ENCODE measurements at regions not wholly inside any gene's neighbourhood (a gene's known extent, or its start where the extent isn't known, plus 50 kb on each side); places are given as distances from the start of the nearest gene placed in this dataset.

GRCh38 chrX:145533534-145533933, 284.1 kb upstream of the SLITRK2 start:
- Histone ChIP-seq H3K9me3 (ENCODE audit: control insufficient read depth in 4 of 4, low read length in 3 of 4) (peaks cover 0 to 3% (median 0%) of the 10 kb centered on the region in 4 donors), H3K4me3 (ENCODE audit: low read depth in 1 of 3, low read length in 3 of 3) (no peak overlapping the region), H3K27me3 (ENCODE audit: control insufficient read depth in 4 of 4, insufficient read depth in 4 of 4, low read length in 3 of 4) (no peaks in the 10 kb centered on the region), H3K36me3 (ENCODE audit: control insufficient read depth in 4 of 4, insufficient read depth in 3 of 4, low read depth in 1 of 4, low read length in 3 of 4) (no peaks in the 10 kb centered on the region), H3K4me1 (ENCODE audit: control insufficient read depth in 4 of 4, insufficient read depth in 4 of 4, low read length in 3 of 4) (no peaks in the 10 kb centered on the region), H3K27ac (ENCODE audit: low read depth in 1 of 2, low read length in 2 of 2) (no peak overlapping the region), H3K9ac (ENCODE audit: low read depth in 1 of 2, low read length in 2 of 2) (no peak overlapping the region)
- TF ChIP-seq RAD21 (IDR thresholded peaks at IDR 0.05), result no peak
- DNase-seq (ENCODE audit: low spot score), result no peak
- WGBS, result 73% methylated on average over 3 of the region's 3 CpGs

DNA sequence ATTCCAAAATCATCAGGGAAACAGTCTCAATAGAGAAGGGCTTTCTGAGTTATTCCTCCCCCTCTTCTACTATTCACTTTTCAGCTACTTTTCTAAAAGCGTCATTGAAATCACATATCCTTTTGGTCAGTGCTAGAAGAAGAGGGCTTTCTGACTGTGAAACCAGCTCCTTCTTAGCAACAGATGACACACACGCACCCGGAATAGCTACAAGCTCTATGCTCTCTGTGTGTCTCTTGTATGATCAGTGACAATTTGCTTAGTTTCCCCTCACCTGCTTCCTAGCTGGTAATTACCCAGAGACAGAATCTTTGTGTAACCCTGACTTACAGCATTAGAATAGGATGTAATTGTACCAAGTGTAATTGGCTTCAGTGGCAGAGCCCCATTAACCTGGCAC, 268.1 kb upstream of the SLITRK2 start:
- TF ChIP-seq YY1 (IDR thresholded peaks at IDR 0.05), result no peak
- no peak for TF ChIP-seq EGR1 (IDR thresholded peaks at IDR 0.05; ENCODE audit: low read depth in 2 of 2)
- TF ChIP-seq FOXA1 (IDR thresholded peaks at IDR 0.05), result no peak
- no peak for TF ChIP-seq MAX (IDR thresholded peaks at IDR 0.05)
- no peaks in the 10 kb centered on the region for H3K36me3 ChIP-seq (ENCODE audit: control insufficient read depth in 4 of 4, insufficient read depth in 3 of 4, low read depth in 1 of 4, low read length in 3 of 4)
- DNase-seq (ENCODE audit: low spot score), result no peak
- WGBS, result 73% methylated on average over 3 of the region's 3 CpGs
- no peak overlapping the region for H3K9ac ChIP-seq (ENCODE audit: low read depth in 1 of 2, low read length in 2 of 2)
- H3K27me3 ChIP-seq (ENCODE audit: control insufficient read depth in 4 of 4, insufficient read depth in 4 of 4, low read length in 3 of 4), result no peaks in the 10 kb centered on the region
- H3K27ac ChIP-seq (ENCODE audit: low read depth in 1 of 2, low read length in 2 of 2), result no peak overlapping the region
- H3K4me1 ChIP-seq (ENCODE audit: control insufficient read depth in 4 of 4, insufficient read depth in 4 of 4, low read length in 3 of 4), result no peaks in the 10 kb centered on the region
- peaks cover 0 to 1% (median 0%) of the 10 kb centered on the region in 4 donors for H3K9me3 ChIP-seq (ENCODE audit: control insufficient read depth in 4 of 4, low read length in 3 of 4)
- H3K4me3 ChIP-seq (ENCODE audit: low read depth in 1 of 3, low read length in 3 of 3), result no peak overlapping the region

GRCh38 chrX:145552643-145553042, 265.0 kb upstream of the SLITRK2 start:
- no peak overlapping the region for H3K9ac ChIP-seq (ENCODE audit: low read depth in 1 of 2, low read length in 2 of 2)
- peaks cover 0 to 1% (median 0%) of the 10 kb centered on the region in 4 donors for H3K9me3 ChIP-seq (ENCODE audit: control insufficient read depth in 4 of 4, low read length in 3 of 4)
- no peak overlapping the region for H3K27ac ChIP-seq (ENCODE audit: low read depth in 1 of 2, low read length in 2 of 2)
- DNase-seq (ENCODE audit: low spot score), result no peak
- TF ChIP-seq SP1 (IDR thresholded peaks at IDR 0.05) (no peak), YY1 (IDR thresholded peaks at IDR 0.05) (no peak), MAX (IDR thresholded peaks at IDR 0.05) (no peak)
- TF ChIP-seq, protein P1, sequence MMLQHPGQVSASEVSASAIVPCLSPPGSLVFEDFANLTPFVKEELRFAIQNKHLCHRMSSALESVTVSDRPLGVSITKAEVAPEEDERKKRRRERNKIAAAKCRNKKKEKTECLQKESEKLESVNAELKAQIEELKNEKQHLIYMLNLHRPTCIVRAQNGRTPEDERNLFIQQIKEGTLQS (IDR thresholded peaks at IDR 0.05), result no peak
- no peaks in the 10 kb centered on the region for H3K4me1 ChIP-seq (ENCODE audit: control insufficient read depth in 4 of 4, insufficient read depth in 4 of 4, low read length in 3 of 4)
- no peaks in the 10 kb centered on the region for H3K27me3 ChIP-seq (ENCODE audit: control insufficient read depth in 4 of 4, insufficient read depth in 4 of 4, low read length in 3 of 4)
- H3K4me3 ChIP-seq (ENCODE audit: low read depth in 1 of 3, low read length in 3 of 3), result no peak overlapping the region
- 60% methylated on average over 1 of the region's 1 CpG for WGBS
- no peaks in the 10 kb centered on the region for H3K36me3 ChIP-seq (ENCODE audit: control insufficient read depth in 4 of 4, insufficient read depth in 3 of 4, low read depth in 1 of 4, low read length in 3 of 4)

GRCh38 chrX:145553702-145554101, 263.9 kb upstream of the SLITRK2 start:
- Histone ChIP-seq H3K9ac (ENCODE audit: low read depth in 1 of 2, low read length in 2 of 2) (no peak overlapping the region), H3K36me3 (ENCODE audit: control insufficient read depth in 4 of 4, insufficient read depth in 3 of 4, low read depth in 1 of 4, low read length in 3 of 4) (no peaks in the 10 kb centered on the region), H3K27ac (ENCODE audit: low read depth in 1 of 2, low read length in 2 of 2) (no peak overlapping the region), H3K4me1 (ENCODE audit: control insufficient read depth in 4 of 4, insufficient read depth in 4 of 4, low read length in 3 of 4) (no peaks in the 10 kb centered on the region), H3K9me3 (ENCODE audit: control insufficient read depth in 4 of 4, low read length in 3 of 4) (peaks cover 0 to 1% (median 0%) of the 10 kb centered on the region in 4 donors), H3K27me3 (ENCODE audit: control insufficient read depth in 4 of 4, insufficient read depth in 4 of 4, low read length in 3 of 4) (no peaks in the 10 kb centered on the region), H3K4me3 (ENCODE audit: low read depth in 1 of 3, low read length in 3 of 3) (no peak overlapping the region)
- TF ChIP-seq REST (IDR thresholded peaks at IDR 0.05), result no peak
- TF ChIP-seq RXRA (IDR thresholded peaks at IDR 0.05), result no peak
- 72% methylated on average over 4 of the region's 4 CpGs for WGBS
- no peak for DNase-seq (ENCODE audit: low spot score)
